GM19328 (cell line): ENCODE measurements at regions not wholly inside any gene's neighbourhood (a gene's known extent, or its start where the extent isn't known, plus 50 kb on each side); places are given as distances from the start of the nearest gene placed in this dataset.

Source experiments
- ATAC-seq: cut with Tn5 transposase; IDR thresholded peaks from one replicate; pipeline ENCODE4 v1.9.1; 2021; ENCODE audit warnings: mild to moderate bottlenecking, moderate library complexity; ENCODE audit not compliant: unreplicated experiment

DNA sequence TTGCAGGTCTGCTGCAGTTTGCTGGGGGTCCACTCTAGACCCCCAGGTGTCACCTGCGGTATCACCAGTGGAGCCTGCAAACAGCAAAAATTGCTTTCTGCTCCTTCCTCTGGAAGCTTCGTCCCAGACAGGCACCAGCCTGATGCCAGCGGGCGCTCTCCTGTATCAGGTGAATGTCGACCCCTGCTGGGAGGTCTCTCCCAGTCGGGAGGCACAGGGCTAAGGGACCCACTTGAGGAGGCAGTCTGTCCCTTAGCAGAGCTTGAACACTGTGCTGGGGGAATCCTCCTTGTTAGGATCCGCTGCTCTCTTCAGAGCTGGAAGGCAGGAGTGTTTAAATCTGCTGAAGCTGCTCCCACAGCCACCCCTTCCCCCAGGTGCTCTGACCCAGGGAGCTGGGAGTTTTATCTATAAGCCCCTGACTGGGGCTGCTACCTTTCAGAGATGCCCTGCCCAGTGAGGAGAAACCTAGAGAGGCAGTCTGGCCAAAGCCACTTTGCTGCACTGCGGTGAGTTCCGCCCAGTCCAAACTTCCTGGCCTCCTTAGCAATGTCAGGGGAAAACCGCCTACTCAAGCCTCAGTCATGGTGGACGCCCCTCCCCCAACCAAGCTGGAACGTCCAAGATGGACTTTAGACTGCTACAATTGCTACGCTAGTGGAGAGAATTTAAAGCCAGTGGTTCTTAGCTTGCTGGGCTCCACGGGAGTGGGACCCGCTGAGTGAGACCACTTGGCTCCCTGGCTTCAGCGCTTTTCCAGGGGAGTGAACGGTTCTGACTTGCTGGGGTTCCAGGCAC lies 652.5 kb downstream of the KCNJ3 start:
- ATAC-seq, result no peak

DNA sequence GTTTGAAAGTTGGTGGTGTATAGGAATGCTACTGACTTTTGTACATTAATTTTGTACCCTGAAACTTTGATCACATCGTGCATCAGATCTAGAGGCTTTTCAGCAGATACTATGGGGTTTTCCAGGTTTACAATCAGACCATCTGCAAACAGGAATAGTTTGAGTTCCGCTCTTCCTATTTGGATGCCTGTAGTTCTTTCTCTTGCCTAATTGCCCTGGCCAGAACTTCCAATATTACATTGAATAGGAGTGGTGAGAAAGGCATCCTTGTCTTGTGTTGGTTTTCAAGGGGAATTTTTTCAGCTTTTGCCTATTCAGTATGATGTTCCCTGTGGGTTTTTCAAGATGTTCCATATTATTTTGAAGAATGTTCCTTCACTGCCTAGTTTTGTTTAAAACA lies 633.5 kb downstream of the KCNJ3 start:
- ATAC-seq, result no peak

DNA sequence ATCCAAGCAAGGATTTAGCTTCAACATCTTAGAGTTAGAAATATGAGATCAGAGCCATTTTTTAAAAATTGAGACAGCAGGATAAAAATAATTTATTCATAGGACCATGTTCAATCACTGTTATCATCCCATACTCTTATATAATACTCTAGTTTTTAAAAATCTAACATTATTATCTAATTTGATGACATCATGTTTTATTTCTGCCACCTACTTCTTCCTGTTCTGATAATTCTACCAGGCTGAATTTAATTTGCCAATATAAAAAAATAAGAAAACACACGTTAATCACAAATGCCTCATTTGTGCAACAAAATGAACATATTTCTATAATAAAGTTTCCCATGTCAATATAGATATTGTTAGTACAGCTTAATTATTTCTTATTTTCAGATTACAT lies 621.7 kb downstream of the KCNJ3 start:
- no peak for ATAC-seq

DNA sequence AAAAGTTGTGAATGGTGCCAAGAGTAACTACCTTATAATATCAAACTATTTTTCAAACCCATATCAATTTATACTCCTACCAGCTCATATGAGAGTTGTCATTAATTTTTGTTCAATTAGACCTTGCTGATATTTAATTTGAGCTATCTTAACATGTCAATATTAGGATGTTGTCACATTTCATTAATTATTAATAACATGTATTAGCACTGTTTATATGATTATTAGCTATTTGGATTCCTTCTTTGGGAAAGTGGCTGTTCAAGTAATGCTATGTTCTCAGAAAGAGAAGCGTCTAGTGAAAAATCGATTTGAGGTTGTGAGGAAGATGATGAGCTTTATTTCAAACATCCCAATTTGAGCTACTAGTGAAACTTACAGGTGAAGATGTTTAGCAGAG lies 620.2 kb downstream of the KCNJ3 start:
- ATAC-seq, result no peak

DNA sequence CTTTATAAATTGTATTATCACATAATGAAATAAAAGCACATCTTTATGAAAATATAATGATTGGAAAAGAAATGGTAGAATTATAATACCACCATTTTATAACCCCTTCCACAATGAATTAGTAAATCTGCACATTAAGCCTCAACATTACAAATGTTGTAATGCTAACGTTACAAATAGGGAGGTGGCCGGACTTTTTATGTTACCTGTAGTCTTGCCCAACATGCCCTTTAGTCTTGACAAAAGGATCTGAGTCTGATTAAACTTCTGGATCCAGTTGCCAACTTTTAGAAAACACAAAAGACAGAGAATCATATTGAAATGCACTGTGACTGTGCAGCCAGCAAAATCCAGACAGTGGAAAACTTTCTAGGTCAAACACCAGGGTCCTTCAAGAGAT lies 617.3 kb downstream of the KCNJ3 start:
- no peak for ATAC-seq

DNA sequence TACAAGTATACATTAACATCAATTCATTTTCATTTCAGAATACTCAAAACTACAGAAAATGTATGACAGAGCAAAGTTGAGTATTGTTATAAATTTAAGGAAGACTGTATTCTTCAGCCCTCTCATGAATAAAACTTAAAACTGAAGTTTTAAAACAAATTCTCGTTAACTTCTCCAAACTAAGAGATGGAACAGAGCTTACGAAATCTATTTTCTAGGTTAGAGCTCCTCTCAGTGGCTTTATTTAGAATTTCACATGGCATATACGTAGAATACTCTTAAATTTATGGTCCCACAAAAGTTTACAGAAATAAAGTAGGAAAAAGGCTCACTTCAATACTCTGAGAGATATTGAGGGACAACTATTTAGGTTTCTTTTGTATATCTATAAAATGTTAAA lies 612.1 kb downstream of the KCNJ3 start:
- ATAC-seq, result peak; percentile 50

DNA sequence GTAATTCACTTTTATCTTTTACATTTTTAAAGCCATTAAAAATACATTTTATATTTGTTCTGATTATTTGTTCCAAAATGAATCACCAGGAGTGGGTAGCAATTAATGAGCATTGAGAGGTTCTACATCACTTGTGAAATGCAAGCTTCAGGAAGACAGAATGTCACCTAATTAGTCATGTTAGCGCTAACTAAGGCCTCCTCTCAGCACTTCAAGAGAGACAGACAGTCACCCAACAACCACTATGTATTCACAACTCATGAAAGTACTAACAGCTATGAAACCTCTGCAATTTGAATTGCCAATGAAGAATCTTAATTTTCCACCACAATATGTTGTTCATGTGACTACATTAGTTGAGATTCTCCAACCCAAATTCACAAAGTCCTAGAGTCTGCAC lies 611.0 kb downstream of the KCNJ3 start:
- no peak for ATAC-seq

DNA sequence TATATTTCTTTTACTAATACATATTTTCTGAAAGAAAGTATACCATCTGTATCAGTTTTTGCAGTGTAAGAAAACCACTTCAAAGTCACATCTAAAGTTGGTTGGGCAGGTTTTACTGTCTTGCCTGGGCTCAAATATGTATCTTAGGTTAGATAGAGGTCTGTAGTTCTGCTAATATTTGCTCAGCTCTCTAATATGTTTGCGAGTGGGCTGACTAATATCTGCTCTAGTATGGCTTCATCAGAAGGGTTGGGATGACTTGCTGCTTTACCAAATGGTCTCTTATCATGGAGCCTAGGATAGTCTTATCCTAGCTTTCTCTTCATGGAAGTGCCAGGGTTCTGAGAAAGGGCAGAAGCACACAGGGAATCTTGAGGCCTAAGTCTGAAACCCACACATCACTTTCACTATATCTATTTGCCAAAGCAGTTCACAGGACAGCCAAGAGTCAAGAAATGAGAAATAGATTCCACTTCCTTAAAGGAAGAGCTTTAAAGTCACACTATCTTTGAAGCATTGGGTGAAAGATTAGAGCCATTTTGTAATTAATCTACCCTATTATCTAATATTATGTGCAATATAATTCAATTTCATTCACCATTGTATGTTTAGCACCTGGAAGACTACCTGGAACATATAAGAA lies 610.0 kb downstream of the KCNJ3 start:
- no peak for ATAC-seq

DNA sequence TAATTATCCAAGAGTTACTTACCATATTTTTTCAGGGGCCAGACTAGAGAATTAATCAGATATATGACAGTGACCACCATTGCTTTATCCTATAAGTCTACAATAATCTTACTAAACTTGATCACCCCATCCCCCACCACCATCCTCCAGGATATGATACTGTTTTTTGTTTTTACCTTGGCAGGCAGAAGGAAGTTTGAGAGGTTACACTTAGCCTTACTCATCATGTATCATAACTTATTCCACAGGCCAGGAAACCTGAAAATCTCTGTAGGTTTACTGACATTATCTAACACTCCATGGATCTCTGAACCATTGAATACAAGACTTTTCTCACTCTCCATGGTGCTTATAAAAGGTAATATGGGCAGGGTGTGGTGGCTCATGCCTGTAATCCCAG lies 602.7 kb downstream of the KCNJ3 start:
- ATAC-seq, result no peak

DNA sequence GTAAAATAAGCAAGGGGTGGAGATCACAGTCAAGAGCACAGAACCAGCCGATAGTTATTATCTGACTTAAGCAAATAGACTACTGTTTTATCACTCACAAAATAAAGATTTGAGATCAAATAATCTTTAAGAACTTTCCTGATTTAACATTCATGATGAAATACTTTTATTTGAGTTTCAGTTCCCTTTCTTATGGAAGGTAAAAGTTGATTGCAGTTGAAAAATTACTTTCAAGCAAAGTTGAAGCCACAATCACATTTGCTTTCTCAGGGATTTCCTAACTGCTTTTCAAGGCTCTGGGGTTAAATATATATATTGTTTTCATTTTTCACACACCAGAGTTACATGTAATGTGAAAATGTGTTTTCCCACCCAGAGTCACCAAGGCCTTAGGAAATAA lies 599.5 kb downstream of the KCNJ3 start:
- ATAC-seq, result no peak

DNA sequence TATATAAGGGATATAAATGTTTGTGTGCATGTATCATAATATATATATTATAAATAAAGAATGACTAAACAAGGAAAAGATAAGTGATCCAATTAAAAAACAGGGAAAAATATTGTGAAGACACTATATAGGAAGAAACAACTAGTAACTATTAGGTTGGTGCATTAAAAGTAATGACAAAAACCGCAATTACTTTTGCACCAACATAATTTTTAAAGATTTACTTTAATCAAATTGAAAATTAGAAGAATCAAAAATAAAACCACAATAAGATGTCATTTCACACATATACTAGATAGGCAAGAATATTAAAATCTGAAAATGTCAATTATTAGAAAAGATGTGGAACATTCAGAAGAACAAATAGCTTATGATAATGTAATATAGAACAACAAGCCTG lies 595.9 kb downstream of the KCNJ3 start:
- no peak for ATAC-seq

DNA sequence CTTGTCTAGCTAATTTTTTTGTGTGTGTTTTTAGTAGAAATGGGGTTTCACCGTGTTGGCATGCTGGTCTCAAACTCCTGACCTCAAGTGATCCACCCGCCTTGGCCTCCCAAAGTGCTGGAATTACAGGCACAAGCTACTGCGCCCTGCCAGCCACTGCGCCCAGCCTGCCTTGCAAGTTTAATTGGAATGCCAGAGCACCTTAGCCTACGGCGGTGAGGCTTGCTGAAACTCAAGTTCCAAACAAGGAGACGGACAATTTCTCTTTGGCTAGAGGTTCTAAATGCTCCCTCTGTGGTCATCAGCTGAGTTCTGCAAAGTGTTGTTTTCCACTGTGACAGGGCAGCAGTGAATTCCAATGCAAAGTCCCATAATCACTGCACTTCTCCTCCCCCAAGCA lies 583.4 kb downstream of the KCNJ3 start:
- ATAC-seq, result no peak

DNA sequence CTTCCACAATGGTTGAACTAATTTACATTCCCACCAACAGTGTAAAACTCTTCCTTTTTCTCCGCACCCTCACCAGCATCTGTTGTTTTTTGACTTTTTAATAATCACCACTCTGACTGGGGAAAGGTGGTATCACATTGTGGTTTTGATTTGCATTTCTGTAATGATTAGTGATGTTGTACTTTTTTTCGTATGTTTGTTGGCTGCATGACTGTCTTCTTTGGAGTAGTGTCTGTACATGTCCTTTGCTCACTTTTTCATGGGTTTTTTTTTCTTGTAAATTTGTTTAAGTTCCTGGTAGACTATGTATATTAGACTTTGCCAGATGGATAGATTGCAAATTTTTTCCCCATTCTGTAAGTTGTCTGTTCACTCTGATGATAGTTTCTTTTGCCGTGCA lies 574.8 kb downstream of the KCNJ3 start:
- ATAC-seq, result no peak

DNA sequence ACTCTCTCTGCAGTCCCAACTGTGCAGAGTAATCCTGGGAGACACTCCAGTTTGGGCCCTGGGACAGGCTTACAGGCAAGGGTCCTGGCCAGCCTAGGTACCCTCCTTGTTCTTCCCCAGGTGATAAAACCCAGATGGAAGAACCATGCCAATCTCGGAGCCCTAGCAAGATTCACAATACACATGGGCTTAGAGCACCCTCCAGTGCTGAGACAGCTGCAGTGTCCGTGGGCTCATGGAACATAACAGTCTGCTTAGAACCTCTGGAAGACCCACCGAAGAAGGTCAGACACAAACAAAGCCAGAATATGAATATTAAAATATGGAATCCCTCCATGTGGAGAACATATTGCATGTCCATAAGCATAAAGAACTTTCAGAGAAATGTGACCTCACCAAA lies 568.1 kb downstream of the KCNJ3 start:
- no peak for ATAC-seq

DNA sequence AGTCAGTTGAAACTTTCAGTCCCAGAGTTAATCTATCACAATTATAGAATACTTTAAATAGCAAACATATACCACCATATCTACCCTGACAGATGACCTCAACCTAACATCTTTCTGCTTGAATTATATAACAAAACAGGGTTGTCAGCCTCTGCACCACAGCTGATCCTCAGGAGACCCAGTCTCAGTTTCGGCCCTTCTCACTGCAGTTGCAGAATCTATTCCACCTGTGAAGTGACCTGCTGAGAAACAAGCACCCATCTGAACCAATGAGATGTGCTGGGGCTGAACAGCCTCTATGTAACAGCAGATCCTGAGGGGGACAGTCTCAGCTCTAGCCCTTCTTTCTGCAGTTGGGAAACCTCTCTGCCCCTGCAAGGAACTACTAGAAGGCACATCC lies 567.6 kb downstream of the KCNJ3 start:
- no peak for ATAC-seq

DNA sequence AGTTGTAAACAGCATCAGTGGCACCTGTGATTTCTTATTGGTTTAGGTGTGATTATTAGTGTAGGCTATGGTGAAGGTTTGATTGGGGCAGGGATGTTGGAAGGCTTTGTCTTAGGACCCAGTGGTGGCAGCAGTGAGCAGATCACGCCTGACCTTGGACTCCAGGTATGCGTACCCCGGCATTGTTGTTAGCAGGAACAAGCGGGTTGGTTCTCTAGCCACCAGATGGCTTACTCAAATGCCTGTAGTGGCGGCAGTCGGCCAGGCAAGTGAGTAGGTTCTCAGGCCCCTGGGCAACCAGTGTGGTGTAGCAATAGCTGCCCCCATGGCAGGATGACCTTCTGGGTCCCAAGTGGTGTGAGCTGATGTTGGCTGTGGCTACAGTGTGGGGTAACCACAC lies 558.3 kb downstream of the KCNJ3 start:
- no peak for ATAC-seq

DNA sequence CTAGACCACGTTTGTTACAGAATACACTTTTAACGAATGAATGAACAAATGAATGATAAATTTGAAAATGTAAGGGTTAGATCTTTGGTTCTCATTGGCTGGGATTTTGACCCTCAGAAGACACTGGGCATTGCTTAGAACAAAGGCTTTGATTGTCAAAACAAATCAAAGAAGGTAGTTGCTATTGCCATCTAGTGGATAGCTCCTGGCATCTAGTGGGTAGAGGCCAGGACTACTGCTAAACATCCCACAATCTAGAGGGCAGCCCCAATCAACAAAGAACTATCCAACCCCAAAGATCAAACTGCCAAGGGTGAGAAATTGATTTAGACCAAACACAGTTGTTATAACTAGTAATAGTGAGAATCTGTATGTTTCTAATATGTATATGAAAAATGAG lies 552.3 kb downstream of the KCNJ3 start:
- ATAC-seq, result peak; percentile 85

DNA sequence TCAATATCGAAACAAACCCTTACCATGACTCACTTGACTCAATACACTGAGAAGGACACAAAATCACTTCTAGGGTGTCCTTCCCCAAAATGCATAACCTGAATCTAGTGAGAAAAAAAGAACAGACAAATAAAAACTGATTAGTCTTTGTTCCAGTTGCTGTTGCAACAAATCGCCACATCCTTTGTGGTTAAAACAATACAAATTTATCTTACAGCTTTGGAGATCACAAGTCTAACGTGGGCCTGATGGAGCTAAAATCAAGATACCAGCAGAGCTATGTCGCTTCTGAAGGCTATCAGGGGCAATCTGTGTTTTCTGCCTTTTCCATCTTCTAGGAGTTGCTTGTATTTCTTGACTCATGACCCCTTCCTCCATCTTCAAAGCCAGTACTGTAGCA lies 541.7 kb downstream of the KCNJ3 start:
- ATAC-seq, result no peak

DNA sequence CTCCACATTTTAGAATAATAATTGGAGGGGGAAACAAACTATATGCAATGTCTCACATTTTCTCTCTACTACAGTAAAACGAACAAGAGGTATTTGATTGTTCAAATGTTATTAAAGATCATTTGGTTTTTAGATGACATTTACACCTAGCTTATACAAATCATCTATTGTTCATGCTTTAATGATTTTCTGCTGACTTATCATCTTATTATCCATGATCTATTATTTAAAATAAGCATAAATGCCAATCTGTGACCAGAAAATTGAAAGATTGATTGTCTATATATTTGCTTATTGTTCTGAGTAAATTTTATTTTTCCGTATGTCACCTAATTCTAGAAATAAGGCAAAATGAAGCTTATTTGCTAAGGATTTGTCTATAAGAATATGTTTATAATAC lies 537.2 kb downstream of the KCNJ3 start:
- no peak for ATAC-seq

DNA sequence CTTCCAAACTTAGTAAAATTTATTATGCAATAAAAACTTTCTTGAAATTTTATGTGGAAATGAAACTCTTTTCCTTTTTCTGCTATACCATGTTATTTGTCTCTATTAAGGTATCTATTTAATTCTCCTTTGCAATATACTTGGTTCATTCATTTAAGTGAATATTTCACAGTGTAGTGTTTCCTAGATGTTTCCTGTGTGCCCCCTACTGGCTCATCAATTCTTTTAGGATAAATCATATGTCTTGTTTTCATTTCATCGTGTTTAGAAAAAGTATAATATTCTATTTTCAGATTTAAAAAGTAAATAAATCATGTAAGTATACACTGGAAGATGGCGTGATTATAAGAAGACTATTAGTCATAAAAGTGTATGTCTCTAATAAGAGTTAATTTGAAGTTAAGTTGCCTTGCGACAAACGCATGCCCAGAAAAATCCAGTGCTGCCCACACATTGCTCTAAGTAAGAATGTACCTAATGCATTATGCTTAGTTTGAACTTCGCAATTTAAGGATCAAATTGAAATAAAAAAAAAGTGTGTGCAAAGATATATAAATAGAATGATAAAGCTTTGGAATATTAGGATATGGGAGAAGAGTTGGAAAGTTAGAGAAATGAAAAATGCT lies 525.4 kb downstream of the KCNJ3 start:
- peak; percentile 56 for ATAC-seq

DNA sequence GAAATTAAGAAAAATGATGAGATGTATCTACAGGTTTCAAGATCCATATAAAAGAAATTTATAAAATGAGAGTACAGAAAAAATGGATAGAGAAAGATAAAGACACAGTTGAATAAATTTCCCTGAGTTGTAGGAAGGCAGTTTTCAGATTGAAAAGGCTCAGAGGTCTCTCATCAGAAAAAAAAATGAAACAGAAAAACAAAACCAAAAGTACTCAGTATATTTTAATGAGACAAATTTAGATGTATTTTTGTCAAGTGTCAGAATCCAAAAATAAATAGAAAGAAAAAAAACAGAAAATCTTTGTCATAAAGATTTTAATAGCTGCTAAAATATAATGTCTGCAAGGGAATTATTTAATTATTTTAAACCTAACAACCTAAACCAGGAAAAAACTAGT lies 520.5 kb downstream of the KCNJ3 start:
- peak; percentile 49 for ATAC-seq

DNA sequence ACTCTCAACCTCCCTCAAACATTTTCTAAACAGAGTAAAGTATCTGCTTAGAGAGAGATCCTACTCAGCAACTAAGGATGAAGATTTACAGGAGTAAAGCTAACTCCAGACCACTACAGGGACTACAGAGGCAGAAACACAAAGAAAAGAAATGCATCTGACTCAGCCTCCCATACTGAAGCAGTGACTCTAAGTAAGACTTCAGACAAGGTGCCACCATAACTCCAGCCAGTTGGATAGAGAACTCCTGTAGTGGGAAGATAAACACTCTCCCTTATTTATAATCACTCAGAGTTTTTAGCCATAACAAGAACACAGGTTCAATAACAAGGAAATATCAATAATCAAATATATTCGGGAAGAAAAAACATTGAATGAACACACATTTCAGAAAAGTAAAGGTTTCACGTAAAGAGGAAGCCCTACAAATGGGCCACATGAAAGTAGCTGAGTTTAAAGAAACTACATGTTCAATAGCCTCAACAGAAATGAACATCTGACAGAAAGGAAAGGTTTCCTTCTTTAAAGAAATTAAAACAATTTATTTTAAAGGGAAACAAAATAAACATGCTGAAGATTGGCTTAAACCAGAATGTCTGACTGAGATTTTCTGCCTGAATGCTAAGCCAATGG lies 519.9 kb downstream of the KCNJ3 start:
- ATAC-seq, result peak; percentile 50
